ENCODE measurements at regions not wholly inside any gene's neighbourhood (a gene's known extent, or its start where the extent isn't known, plus 50 kb on each side); places are given as distances from the start of the nearest gene placed in this dataset.
"Not testable (repeated sequence)": the region's sequence is repeated elsewhere in the genome, so short reads cannot be mapped to it uniquely, and the experiment has no call there.

GRCh38 chr14:59055439-59056045 is 132.9 kb upstream of the DAAM1 start:
- ATAC-seq (ENCODE audit: insufficient read depth, low read depth) = peak; percentile 76
- TF ChIP-seq CTCF (IDR thresholded peaks at IDR 0.05; ENCODE audit: borderline replicate concordance, extremely low read depth, low read length, poor library complexity, severe bottlenecking) (peak; percentile 76), EZH2 (IDR thresholded peaks at IDR 0.05; ENCODE audit: borderline replicate concordance, low read depth, low read length, severe bottlenecking) (no peak)

GRCh38 chr14:59057551-59057950 is 130.9 kb upstream of the DAAM1 start:
- ATAC-seq (ENCODE audit: insufficient read depth, low read depth) (no peak), DNase-seq (no peak)
- no peaks in the 10 kb centered on the region for H3K4me1 ChIP-seq (ENCODE audit: insufficient read depth, low read length)
- H3K27ac ChIP-seq (ENCODE audit: low read length) = no peak overlapping the region
- no peak overlapping the region for H3K9ac ChIP-seq (ENCODE audit: low read depth, low read length)
- no peaks in the 10 kb centered on the region for H3K79me2 ChIP-seq (ENCODE audit: insufficient read depth, low read length)
- no peak overlapping the region for H3K4me3 ChIP-seq (ENCODE audit: low read depth in 1 of 2, low read length in 2 of 2)
- no peaks in the 10 kb centered on the region for H3K36me3 ChIP-seq (ENCODE audit: insufficient read depth, low read length)
- H3K4me2 ChIP-seq (ENCODE audit: insufficient read depth, low read length) = no peak overlapping the region
- H2AFZ ChIP-seq (ENCODE audit: low read depth, low read length) = no peak overlapping the region
- H3K27me3 ChIP-seq (ENCODE audit: insufficient read depth, low read length, poor library complexity) = no peaks in the 10 kb centered on the region
- H3K9me3 ChIP-seq (ENCODE audit: insufficient read depth, low read length, severe bottlenecking) = no peaks in the 10 kb centered on the region
- TF ChIP-seq CTCF (IDR thresholded peaks at IDR 0.05; ENCODE audit: borderline replicate concordance, extremely low read depth, low read length, poor library complexity, severe bottlenecking) = no peak
- no peak for TF ChIP-seq EZH2 (IDR thresholded peaks at IDR 0.05; ENCODE audit: borderline replicate concordance, low read depth, low read length, severe bottlenecking)
- H4K20me1 ChIP-seq (ENCODE audit: insufficient read depth, low read length) = no peaks in the 10 kb centered on the region

More at GRCh38 chr14:59055439-59056045, 132.9 kb upstream of the DAAM1 start:
- H3K36me3 ChIP-seq (ENCODE audit: insufficient read depth, low read length) = no peaks in the 10 kb centered on the region
- no peak overlapping the region for H3K9ac ChIP-seq (ENCODE audit: low read depth, low read length)
- no peak overlapping the region for H2AFZ ChIP-seq (ENCODE audit: low read depth, low read length)
- no peaks in the 10 kb centered on the region for H4K20me1 ChIP-seq (ENCODE audit: insufficient read depth, low read length)
- no peaks in the 10 kb centered on the region for H3K9me3 ChIP-seq (ENCODE audit: insufficient read depth, low read length, severe bottlenecking)
- peaks cover 4% of the 10 kb centered on the region for H3K27me3 ChIP-seq (ENCODE audit: insufficient read depth, low read length, poor library complexity)
- no peaks in the 10 kb centered on the region for H3K4me1 ChIP-seq (ENCODE audit: insufficient read depth, low read length)
- H3K27ac ChIP-seq (ENCODE audit: low read length) = no peak overlapping the region
- no peaks in the 10 kb centered on the region for H3K79me2 ChIP-seq (ENCODE audit: insufficient read depth, low read length)
- peak; percentile 30 for DNase-seq
- no peak overlapping the region for H3K4me2 ChIP-seq (ENCODE audit: insufficient read depth, low read length)
- H3K4me3 ChIP-seq (ENCODE audit: low read depth in 1 of 2, low read length in 2 of 2) = no peak overlapping the region

DNA sequence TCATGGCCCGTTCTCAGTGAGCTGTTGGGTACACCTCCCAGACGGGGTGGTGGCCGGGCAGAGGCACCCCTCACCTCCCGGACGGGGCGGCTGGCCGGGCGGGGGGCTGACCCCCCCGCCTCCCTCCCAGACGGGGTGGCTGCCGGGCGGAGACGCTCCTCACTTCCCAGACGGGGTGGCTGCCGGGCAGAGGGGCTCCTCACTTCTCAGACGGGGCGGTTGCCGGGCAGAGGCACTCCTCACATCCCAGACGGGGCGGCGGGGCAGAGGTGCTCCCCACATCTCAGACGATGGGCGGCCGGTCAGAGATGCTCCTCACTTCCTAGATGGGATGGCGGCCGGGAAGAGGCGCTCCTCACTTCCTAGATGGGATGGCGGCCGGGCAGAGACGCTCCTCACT is 129.7 kb upstream of the DAAM1 start:
- H3K27me3 ChIP-seq (ENCODE audit: insufficient read depth, low read length, poor library complexity); H3K4me1 ChIP-seq (ENCODE audit: insufficient read depth, low read length); DNase-seq; H3K27ac ChIP-seq (ENCODE audit: low read length); H3K36me3 ChIP-seq (ENCODE audit: insufficient read depth, low read length); H3K9ac ChIP-seq (ENCODE audit: low read depth, low read length); H3K4me3 ChIP-seq (ENCODE audit: low read depth in 1 of 2, low read length in 2 of 2); H3K4me2 ChIP-seq (ENCODE audit: insufficient read depth, low read length); H3K79me2 ChIP-seq (ENCODE audit: insufficient read depth, low read length); ATAC-seq (ENCODE audit: insufficient read depth, low read depth); H4K20me1 ChIP-seq (ENCODE audit: insufficient read depth, low read length); H2AFZ ChIP-seq (ENCODE audit: low read depth, low read length); H3K9me3 ChIP-seq (ENCODE audit: insufficient read depth, low read length, severe bottlenecking): not testable (repeated sequence)

- no peak overlapping the region for H3K27ac ChIP-seq (ENCODE audit: low read length)
- H3K4me3 ChIP-seq (ENCODE audit: low read depth in 1 of 2, low read length in 2 of 2) = no peak overlapping the region
- H3K9me3 ChIP-seq (ENCODE audit: insufficient read depth, low read length, severe bottlenecking) = no peaks in the 10 kb centered on the region
- no peak for TF ChIP-seq CTCF (IDR thresholded peaks at IDR 0.05; ENCODE audit: borderline replicate concordance, extremely low read depth, low read length, poor library complexity, severe bottlenecking)
- no peak for TF ChIP-seq EZH2 (IDR thresholded peaks at IDR 0.05; ENCODE audit: borderline replicate concordance, low read depth, low read length, severe bottlenecking)
- H3K9ac ChIP-seq (ENCODE audit: low read depth, low read length) = no peak overlapping the region
- DNase-seq (no peak), ATAC-seq (ENCODE audit: insufficient read depth, low read depth) (no peak)
- no peaks in the 10 kb centered on the region for H3K36me3 ChIP-seq (ENCODE audit: insufficient read depth, low read length)
- no peaks in the 10 kb centered on the region for H3K4me1 ChIP-seq (ENCODE audit: insufficient read depth, low read length)
- H3K4me2 ChIP-seq (ENCODE audit: insufficient read depth, low read length) = no peak overlapping the region
- H2AFZ ChIP-seq (ENCODE audit: low read depth, low read length) = no peak overlapping the region
- no peaks in the 10 kb centered on the region for H3K79me2 ChIP-seq (ENCODE audit: insufficient read depth, low read length)
- no peaks in the 10 kb centered on the region for H3K27me3 ChIP-seq (ENCODE audit: insufficient read depth, low read length, poor library complexity)
- no peaks in the 10 kb centered on the region for H4K20me1 ChIP-seq (ENCODE audit: insufficient read depth, low read length)
These were observed 127.6 kb upstream of the DAAM1 start for GRCh38 chr14:59060841-59061240.

All from DND-41 (cell line).